ENCODE measurements at regions not wholly inside any gene's neighbourhood (a gene's known extent, or its start where the extent isn't known, plus 50 kb on each side); places are given as distances from the start of the nearest gene placed in this dataset.
A peak's percentile ranks its signal among the peaks of the same experiment; 100 is the strongest.

DNA sequence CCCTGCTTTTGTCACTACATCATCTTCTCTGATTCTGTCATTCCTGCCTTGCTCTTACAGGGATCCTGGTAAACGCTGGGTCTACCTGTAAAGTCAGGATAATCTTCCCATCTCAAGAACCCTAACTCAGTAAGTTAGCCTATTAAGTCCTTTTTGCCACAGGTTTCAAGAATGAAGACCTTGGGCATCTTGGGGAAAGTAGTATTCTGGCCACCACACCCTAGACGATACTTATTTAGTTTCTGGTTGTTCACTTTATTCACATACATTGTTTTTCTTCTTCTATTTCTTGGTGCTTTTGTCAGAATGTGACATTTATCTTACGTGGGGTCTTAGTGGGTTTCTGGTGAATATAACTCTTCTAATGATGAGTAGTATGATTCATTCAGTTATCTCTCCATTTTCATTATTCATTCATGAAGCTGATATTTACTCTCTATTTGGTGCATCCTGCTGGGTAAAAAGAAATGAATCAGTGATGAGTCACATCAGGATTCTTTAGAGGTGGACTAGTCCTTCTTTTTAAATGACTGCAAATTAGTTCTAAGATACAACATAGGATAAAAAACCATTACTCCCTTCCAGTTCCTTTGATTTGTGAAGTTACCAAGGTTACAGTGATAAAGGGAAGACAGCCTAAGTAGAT lies 514.4 kb upstream of the B3GALT2 start:
- no peak overlapping the region for H3K4me3 ChIP-seq (ENCODE audit: low read depth, low read length)
- TF ChIP-seq, protein P1, sequence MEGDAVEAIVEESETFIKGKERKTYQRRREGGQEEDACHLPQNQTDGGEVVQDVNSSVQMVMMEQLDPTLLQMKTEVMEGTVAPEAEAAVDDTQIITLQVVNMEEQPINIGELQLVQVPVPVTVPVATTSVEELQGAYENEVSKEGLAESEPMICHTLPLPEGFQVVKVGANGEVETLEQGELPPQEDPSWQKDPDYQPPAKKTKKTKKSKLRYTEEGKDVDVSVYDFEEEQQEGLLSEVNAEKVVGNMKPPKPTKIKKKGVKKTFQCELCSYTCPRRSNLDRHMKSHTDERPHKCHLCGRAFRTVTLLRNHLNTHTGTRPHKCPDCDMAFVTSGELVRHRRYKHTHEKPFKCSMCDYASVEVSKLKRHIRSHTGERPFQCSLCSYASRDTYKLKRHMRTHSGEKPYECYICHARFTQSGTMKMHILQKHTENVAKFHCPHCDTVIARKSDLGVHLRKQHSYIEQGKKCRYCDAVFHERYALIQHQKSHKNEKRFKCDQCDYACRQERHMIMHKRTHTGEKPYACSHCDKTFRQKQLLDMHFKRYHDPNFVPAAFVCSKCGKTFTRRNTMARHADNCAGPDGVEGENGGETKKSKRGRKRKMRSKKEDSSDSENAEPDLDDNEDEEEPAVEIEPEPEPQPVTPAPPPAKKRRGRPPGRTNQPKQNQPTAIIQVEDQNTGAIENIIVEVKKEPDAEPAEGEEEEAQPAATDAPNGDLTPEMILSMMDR (IDR thresholded peaks at IDR 0.05; ENCODE audit: insufficient read depth, low read length, severe bottlenecking): no peak
- no peaks in the 10 kb centered on the region for H3K27me3 ChIP-seq (ENCODE audit: control insufficient read depth, insufficient read depth, low read length)
- peak; percentile 92 for DNase-seq (ENCODE audit: low read depth)
- no peak for FAIRE-seq
- no peaks in the 10 kb centered on the region for H3K36me3 ChIP-seq (ENCODE audit: control insufficient read depth, insufficient read depth, low read length)

DNA sequence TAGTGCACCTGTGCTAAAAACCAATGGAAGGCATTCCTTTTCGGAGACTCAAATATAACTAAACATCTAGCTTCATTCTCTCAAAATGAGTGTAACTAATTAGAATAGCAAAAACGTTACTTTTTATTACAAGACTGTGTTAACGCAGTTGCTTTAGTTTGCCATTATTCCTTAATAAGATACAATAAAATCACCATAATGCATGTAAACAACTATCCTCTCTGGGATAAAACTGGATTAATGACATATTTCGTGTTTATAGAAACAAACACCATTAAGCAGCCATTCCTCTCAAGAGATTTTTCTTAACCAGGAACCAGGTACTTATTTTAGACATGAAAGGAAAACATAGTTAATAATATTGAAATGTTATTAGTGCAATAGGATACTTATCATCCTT lies 512.8 kb upstream of the B3GALT2 start:
- Histone ChIP-seq H3K4me3 (ENCODE audit: low read depth, low read length) (no peak overlapping the region), H3K36me3 (ENCODE audit: control insufficient read depth, insufficient read depth, low read length) (no peaks in the 10 kb centered on the region), H3K27me3 (ENCODE audit: control insufficient read depth, insufficient read depth, low read length) (no peaks in the 10 kb centered on the region)
- FAIRE-seq (no peak), DNase-seq (ENCODE audit: low read depth) (no peak)
- TF ChIP-seq, protein P1 (IDR thresholded peaks at IDR 0.05; ENCODE audit: insufficient read depth, low read length, severe bottlenecking): no peak

DNA sequence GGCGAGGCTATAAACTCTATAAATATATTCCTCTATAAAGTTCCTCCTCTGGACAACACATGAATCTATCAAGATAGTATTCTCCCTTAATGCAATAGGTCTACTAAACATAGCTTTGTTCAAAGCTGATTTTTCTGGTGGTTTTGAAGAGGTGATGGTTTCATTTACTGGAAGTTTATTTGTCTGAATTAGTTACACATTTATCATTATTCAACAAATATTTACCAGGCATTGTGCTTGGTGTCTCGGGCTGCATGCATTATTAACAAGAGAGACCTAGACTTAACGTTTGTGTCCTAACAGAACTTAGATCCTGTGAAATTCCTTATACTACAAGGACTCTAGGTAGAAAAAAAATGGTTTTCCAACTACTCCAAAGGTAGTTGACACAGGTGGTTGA lies 511.4 kb upstream of the B3GALT2 start:
- no peak for FAIRE-seq
- H3K4me3 ChIP-seq (ENCODE audit: low read depth, low read length): no peak overlapping the region
- H3K27me3 ChIP-seq (ENCODE audit: control insufficient read depth, insufficient read depth, low read length): no peaks in the 10 kb centered on the region
- DNase-seq (ENCODE audit: low read depth): no peak
- no peaks in the 10 kb centered on the region for H3K36me3 ChIP-seq (ENCODE audit: control insufficient read depth, insufficient read depth, low read length)
- TF ChIP-seq, protein P1 (IDR thresholded peaks at IDR 0.05; ENCODE audit: insufficient read depth, low read length, severe bottlenecking): no peak

DNA sequence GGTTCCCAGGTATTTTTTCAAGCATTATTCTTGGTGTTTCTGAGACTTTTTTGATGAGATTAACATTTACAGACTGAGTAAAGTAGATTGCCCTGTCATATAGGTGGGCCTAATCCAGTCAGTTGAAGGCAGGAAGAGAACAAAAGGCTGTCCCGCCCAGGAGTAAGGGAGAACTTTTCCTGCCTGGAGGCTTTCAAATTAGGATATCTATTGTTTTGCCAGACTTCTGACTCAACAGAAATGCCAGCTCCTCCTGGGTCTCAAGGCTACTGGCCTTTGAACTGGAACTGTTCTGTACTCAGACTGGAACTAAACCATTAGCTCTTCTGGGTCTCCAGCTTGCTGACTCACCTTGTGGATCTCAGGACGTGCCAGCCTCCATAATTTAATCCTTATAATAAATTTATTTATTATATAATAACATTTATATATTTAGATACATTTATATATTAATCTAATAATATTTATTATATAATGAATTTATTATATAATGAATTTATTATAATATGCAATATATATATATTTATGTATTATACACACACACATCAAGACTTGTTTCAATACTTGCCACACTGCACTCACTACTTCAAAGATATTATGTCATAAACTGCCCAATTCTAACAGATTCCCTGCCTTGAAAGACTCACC lies 510.8 kb upstream of the B3GALT2 start:
- FAIRE-seq: no peak
- TF ChIP-seq, protein P1 (IDR thresholded peaks at IDR 0.05; ENCODE audit: insufficient read depth, low read length, severe bottlenecking): no peak
- DNase-seq (ENCODE audit: low read depth): peak; percentile 48
- Histone ChIP-seq H3K27me3 (ENCODE audit: control insufficient read depth, insufficient read depth, low read length) (no peaks in the 10 kb centered on the region), H3K4me3 (ENCODE audit: low read depth, low read length) (no peak overlapping the region), H3K36me3 (ENCODE audit: control insufficient read depth, insufficient read depth, low read length) (no peaks in the 10 kb centered on the region)

DNA sequence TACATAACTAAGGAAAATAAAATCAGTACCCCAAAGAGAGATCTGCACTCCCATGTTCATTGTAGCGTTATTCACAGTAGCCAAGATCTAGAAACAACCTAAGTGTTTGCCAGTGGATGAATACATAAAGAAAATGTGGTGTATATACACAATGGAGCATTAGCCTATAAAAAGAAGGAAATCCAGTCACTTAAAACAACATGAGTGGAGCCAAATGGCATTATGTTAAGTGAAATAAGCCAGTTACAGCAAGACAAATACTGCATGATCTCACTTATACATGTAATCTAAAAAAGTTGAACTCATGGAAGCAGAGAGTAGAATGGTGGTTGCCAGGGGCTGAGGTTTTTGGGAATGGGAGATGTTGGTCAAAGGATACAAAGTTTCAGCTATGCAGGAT lies 508.3 kb upstream of the B3GALT2 start:
- no peak for FAIRE-seq

More for the DNA sequence above, 508.3 kb upstream of the B3GALT2 start:
- TF ChIP-seq, protein P1 (IDR thresholded peaks at IDR 0.05; ENCODE audit: insufficient read depth, low read length, severe bottlenecking): no peak
- no peak overlapping the region for H3K4me3 ChIP-seq (ENCODE audit: low read depth, low read length)
- no peaks in the 10 kb centered on the region for H3K36me3 ChIP-seq (ENCODE audit: control insufficient read depth, insufficient read depth, low read length)
- no peak for DNase-seq (ENCODE audit: low read depth)
- H3K27me3 ChIP-seq (ENCODE audit: control insufficient read depth, insufficient read depth, low read length): no peaks in the 10 kb centered on the region

Measured in bronchial epithelial cell (primary cell).